HG02759 (cell line): ENCODE measurements at regions not wholly inside any gene's neighbourhood (a gene's known extent, or its start where the extent isn't known, plus 50 kb on each side); places are given as distances from the start of the nearest gene placed in this dataset.

Experiments used
- ATAC-seq: cut with Tn5 transposase; IDR thresholded peaks from one replicate; pipeline ENCODE4 v1.9.1; 2021; ENCODE audit warnings: mild to moderate bottlenecking, moderate library complexity; ENCODE audit not compliant: unreplicated experiment

GRCh38 chr6:170049641-170050561, 241.0 kb downstream of the DLL1 start:
- ATAC-seq: no peak

DNA sequence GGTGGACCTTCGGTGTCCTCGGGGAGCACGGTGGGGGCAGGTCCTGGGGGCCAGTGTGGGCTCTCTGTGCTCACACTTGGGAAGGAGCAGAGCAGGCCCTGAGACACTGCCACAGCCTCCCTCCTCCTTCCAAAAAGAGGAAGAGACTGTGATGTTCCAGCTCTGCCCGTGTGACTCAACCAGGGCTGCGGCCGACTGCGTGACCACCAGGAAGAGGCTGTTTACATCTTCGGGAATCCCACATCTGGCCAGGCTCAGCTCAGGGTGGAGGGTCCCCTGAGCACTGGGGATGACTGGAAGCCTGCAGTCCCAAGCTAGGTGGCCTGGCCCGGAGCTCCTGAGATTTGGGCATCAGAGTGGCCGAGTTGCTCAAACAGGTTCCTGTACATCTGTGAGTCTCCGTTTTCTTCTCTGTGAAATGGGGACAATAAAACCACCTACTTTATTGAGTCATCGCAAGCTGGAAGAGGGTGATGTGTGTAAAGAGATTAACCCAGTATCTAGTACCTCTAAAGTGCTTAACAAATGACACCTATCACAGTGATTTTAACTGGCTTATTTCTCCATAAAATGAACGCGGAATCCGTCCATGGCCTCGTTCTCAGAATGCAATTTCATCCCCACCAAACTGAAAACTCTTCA, 242.1 kb downstream of the DLL1 start:
- ATAC-seq: no peak

DNA sequence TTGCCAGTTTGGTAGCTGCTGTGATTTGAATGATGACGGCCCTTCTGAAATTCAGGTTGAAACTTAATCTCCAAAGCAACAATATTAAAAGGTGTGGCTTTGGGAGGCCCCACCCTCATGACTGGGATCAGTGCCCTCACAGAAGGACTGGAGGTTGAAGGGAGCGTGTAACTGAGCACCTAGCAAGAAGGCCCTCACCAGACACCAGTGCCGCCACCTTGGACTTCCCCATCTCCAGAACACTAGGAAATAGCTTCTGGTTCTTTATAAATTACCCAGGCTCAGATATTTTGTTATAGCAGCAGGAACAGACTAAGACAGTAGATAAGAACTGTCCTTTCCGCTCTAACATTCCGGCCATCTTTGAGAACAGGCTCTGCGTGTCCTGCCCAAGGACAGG, 243.1 kb downstream of the DLL1 start:
- ATAC-seq: no peak

DNA sequence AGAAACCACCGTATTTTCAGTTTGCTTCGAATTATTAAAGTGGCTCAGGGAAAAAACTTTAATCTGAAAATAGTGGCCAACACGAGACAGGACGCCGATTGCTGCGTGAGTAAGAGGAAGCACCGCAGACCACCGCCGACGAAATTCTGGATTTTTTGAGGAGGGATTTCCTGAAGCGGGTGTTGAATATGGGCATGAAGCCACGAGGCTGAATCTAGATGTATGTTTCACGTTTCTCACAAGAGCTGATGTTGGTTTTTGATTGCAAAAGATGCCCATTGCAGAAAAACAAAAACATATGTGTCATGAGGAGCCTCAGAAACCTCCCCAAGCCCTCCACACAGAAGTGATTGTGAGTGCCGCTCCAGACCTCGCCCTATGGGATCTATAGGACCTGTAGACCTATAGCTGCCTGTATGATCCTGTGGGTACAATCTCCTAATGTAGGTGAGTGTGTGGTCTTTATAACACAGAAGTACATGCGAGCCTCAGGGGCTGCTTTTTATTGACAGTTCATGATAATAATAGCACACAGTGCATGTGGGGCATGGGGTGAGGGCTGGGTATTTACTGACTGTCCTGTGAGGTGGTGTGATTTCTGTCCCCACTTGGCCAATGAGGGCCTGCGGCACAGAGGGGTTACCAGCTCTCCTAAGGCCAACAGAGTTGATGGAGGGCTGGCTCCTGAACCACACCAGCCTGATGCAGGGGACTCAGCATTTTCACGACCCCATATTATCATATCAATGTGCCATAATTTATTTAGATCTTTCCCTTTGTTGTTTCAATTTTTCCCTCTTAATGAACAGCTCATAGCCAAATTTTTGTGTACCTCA, 243.9 kb downstream of the DLL1 start:
- no peak for ATAC-seq

DNA sequence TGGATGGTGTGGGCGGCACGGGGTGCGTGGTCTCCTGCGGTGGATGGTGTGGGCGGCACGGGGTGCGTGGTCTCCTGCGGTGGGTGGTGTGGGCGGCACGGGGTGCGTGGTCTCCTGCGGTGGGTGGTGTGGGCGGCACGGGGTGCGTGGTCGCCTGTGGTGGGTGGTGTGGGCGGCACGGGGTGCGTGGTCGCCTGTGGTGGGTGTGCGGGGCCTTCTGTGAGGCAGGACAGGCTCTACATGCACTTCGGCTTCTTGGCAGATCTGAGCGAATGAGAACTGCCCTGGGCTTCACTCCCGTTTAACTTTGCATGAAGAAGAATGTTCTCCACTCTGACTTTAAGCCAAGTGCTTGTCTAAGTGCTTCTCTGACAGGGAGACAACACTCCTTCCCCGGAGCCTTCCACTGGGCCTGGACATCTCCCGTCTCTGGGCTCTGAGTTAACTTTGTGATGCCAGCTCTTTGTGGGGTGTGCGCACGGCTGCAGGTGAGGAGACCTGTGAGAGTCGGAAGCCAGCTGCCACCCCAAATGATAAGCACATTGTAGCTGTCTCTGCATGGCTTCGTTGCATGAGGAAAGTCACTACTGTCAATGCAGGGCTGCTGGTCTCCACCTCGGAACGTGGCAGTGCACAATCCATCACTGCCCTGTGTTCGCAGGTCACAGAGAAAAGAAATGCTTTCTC, 244.8 kb downstream of the DLL1 start:
- no peak for ATAC-seq

DNA sequence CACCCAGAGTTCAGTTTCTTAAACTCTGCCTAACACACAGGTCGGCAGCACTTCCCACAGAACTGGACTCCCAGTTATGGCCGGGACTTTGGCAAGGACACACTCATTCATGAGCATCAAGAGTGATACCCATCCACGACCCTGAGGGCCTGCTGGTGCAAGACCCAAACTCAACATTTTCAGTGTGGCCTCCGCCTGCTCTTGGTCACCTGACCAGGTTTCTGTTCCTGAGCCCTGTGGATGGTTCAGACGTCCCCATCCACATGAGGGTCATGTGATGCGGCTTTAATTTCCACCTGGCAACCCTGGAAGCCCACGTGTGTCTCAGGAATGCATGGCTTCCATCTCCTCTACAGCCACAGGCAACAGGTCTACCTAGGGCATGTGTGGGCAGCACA, 245.3 kb downstream of the DLL1 start:
- no peak for ATAC-seq

GRCh38 chr6:170044836-170045562, 245.9 kb downstream of the DLL1 start:
- no peak for ATAC-seq

DNA sequence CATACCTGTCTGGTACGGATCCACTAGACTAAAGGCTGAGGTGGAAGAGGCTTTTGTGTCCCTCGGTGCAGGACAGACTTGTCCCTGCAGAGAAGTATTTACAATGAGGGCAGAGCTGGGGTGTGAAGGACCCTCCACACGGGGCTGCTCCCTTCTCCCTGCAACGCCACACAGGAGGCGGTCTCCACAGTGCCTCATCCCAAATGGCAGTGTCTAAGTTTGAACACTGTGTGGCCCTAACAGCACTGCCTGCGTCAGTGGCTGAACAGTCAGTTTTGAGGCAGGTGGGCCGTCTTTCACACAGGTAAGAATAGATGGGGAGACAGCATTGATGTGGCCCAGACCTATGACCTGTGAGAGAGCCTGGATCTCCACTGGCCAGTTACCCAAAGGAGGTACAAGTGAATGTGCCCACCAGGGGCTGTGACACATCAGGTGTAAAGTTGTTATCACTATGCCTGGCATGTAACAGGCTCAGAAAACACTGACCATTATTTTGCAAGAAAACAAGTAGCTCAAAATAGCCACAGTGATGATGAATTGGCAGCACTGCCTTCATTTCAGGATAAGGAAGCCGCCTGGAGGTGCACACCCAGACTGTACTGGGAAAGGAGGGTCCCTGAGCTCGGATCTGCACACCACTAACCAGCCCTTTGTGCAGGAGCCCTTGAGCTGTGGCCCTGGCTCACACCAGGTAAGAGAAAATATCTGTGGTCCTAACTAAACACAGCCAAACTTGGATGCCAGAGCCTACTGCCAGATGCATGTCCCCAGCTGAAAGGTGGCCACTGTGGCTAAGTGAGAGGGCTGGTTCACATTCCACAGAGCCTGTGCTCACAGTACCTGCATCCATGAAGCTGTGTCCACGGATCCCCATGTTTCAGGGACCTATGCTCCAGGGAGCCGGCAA, 246.7 kb downstream of the DLL1 start:
- no peak for ATAC-seq

DNA sequence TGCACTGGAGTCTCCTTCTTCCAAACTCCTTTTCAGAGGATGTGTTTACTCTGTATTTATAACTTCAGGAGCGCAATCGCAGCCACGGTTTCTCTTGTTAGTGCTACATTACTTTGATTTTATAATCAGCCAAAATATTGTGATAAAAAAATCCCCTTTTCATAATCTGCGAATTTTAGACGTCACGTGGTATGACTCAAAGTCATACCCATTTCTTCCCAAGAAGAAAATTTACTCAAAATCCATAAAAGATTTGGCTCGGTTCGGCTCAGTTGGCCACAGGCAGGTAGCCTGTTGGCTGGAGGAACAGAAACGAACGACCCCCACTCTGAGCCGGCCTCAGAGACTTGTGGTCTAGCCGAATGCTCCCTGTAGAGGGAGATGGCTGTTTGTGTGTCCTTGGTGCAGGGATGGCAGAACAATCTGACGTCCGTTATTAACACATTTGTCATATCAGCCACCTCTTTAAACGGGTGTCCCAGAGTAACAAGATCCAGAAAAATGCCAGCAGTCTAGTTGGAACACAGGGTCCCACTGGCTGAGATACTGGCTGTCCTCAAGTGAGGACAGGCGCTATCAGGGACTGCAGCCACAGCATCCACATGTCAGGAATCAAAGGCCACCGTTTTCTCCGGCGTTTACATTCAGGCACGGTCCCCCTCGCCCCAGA, 247.6 kb downstream of the DLL1 start:
- ATAC-seq: no peak

DNA sequence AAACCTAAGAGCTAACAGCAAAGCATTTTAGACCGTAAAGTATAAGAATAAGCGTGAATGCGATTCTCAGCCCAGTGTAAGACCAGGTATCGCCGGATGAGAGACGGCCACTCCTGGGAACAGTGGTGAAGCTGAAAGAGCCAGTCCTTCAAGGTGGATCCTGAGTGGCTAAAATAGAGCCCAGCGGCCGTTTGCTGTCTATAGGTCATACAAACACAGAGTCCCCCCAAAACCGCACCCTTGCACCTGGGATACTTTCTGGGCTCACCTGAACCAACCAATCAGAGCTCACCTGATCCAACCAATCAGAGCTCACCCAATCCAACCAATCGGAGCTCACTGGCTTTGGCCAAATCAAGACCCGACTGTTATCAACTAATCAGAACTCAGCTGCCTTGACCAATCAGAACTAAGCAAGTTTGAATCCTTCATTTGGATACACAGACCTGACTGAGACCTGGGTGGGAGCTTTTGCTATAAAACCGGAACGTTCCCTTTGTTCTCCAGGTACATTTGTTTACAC, 248.2 kb downstream of the DLL1 start:
- ATAC-seq: no peak

DNA sequence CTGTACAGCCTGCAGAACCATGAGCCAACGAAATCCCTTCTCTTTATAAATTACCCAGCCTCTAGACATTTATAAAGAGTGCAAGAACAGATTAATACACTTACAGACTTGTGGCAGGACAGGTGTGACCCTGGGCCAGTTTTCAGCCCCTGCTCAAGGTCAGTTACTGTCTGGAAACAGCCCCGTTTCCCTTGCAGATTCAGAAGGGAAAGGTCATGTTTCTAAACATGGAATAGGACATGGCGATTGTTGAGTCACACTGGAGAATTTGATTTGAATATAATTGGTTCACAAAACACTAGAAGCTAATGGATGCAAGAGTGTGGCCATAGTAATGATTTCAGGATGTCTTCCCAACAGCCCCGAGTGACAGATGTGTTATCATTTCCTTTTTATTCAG, 248.8 kb downstream of the DLL1 start:
- no peak for ATAC-seq

DNA sequence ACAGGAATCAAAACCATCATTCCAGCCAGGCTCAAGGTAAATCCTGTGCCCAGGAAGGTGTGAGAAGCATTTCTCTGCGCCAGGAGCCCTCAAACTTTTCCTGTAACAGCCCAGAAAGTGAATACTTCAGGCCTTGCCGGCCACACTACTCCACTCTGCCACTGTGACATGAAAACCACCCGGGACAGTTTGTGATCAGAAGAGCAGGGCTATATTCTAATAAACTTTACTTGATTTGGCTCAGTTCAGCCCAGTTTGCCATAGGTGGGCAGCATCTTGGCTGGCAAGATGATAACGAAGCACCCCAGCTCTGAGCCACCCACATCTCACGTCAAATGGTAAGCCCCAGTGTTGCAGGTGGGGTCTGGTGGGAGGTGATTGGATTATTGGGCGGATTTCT, 249.4 kb downstream of the DLL1 start:
- no peak for ATAC-seq

- ATAC-seq: no peak
Measured at GRCh38 chr6:170040906-170041305, 250.0 kb downstream of the DLL1 start.

DNA sequence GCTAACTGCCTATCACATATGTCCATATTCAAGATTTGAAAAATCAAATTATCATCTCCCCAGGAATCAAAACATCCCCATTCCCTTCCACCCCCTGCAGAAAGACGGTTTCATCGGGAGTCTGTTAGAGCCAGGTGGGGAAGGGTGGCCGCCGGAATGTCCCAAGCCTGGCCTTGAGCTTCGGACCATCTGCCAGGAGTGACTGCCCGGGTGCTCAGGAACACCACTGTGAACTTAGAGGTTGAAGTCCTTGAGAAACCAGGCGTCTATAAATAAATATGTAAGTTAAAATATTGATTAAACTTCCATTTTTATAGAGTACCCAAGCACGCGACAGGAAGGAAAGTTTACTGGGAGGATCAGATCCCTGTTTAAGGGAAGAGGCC, 250.8 kb downstream of the DLL1 start:
- no peak for ATAC-seq

DNA sequence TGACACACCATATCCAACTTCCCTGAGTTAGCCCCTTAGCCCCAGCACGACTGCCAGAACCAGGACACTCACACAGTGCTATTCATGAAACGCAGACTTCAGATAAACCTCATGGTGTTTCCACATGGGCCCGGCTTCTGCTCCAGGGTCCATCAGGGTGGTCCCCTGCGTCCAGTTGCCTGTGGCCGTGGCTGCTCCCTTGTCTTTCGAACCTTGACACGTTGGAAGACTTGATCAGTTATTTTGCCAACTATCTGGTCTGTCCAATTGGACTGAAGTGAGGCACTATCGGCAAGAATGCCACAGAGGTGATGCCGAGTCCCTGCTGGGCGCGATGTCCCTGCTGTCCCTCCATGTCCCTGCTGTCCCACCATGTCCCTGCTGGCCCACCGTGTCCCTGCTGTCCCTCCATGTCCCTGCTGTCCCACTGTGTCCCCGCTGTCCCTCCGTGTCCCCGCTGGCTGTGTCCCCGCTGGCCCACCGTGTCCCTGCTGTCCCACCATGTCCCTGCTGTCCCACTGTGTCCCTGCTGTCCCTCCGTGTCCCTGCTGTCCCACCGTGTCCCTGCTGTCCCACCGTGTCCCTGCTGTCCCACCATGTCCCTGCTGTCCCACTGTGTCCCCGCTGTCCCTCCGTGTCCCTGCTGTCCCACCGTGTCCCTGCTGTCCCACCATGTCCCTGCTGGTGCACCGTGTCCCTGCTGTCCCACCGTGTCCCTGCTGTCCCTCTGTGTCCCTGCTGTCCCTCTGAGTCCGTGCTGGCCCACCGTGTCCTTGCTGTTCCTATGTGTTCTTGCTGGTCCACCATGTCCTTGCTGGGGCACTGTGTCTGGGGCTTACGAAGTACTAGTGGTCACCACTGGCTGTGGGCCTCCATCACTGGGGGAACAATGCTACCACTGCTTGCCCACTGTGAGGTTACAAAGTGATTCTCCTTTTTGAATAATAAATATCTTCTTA, 251.4 kb downstream of the DLL1 start:
- no peak for ATAC-seq

DNA sequence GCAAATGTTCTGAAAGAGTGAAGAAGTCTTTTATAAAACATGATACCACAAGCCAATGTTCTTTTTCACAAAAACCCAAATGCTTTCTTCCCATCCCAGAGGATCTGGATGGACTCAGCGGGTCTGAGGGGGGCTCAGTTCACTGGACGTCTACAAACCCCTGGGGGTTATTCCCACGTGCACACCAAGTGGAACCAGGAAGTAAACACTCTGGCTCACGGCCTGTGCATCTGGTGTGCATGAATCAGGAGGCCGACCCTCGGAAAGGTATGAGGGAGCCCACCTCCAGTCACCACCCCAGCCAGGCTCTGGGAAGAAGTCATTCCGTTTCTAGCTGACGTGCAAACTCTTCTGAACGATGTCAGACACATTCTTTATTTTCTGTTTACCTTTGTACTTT, 252.2 kb downstream of the DLL1 start:
- no peak for ATAC-seq

DNA sequence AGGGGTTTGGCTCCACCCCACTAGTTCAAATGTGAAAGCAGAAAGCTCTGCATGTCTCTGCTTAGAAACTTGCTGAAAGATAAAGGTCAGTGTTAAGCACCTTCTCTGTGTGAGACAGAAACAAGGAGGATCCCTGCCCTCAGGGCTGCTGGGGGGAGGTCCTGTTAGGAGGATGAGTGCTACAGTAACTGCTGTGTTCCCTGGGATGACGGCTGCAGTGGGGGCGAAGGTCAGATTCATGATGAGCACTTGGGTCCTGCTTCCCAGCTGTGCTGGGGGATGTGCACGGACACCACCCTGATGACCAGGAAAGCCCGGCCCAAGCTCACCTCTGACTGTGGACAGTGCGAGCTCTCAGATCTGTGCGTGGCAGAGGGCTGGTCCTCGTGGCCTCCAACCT, 252.6 kb downstream of the DLL1 start:
- no peak for ATAC-seq
